ENCODE measurements at regions not wholly inside any gene's neighbourhood (a gene's known extent, or its start where the extent isn't known, plus 50 kb on each side); places are given as distances from the start of the nearest gene placed in this dataset.

DNA sequence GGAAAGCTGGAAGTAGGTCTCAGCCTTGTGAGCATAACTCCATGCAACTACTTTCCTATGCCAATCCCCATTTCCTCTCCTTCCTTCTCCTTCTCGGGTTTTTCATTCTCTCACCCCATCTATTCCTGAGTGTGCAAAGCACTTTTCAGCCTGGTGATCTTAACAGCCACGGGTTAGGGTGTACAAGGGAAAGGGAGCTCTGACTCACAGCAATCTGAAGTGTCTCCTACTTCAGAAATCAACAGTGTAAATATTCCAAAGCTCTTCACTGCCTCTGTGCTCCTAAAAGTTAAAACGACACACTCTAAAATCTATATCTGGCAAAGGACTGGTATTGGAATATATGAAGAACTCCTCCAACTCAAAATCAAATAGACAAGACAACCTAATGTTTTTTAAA lies 268.0 kb upstream of the IRX3 start:
- DNase-seq, result no peak

DNA sequence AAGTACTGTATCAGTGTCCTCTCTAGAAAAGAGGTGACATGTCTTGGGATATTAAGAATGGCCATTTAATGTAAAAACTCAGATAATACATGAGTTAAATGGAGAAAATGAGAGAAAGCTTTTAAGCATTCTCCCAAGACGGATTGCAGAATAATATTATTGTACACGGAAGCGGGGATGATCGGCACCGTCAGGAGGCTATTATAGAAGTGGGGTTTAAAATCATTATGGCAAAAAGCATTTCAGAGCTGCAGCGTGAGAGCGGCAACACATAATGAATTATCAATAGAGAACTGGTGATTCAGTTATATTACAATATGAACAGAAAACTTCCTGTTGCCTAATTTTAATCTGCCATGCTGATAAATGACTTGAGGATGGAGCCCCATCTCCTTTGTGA lies 261.7 kb upstream of the IRX3 start:
- DNase-seq, result no peak

GRCh38 chr16:54547052-54547451 lies 260.5 kb upstream of the IRX3 start:
- no peak for DNase-seq

DNA sequence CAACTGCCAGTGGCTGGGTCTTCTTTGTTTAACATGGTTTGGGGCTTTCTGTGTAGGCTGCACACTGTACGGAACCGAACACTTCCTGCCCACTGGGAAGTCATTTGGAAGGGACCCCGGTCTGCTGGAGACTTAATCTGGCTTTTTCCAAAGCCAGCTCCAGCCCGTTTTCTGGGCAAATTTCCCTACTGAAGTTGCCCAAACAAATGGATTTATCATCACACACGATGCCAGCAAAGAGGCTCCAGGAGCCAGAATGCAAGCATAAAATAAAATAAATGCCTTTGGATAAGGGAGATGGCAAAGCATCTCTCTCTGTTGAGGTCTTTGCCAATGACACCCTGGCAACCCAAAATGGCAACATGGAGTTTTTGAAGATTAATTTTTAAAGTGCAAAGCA lies 259.9 kb upstream of the IRX3 start:
- DNase-seq, result no peak

DNA sequence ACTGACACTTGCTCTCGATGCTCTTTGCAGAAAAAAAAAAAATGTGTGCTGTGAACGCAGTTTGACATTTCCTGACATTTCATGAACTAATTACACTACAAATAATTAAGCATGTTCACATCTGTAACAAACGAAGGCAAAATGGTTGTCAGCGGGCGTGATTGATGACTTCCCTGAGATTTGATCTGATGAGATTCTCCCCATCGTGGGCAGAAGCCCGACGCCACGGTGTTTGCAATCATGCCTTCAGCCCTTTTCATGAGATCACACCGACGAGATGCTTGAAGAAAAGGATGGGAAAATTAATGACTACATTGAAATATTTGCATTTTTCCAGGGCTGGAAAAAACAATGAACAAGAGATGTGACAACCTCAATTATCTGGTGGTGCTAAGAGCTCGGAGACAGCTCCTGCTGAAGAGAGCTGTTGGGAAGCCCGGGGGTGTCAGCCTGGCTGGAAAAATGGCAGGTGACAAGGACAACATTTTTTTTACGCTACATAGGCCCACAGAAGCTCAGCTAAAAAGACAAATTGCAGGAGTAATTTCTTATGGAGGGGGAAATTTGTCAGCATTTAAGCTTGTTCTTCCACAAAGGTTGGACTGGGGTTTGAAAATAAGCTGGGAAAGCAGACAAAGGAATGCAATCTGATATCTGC lies 259.4 kb upstream of the IRX3 start:
- no peak for DNase-seq

GRCh38 chr16:54544553-54545180 lies 258.1 kb upstream of the IRX3 start:
- no peak for DNase-seq

- DNase-seq, result no peak
Measured at GRCh38 chr16:54542805-54543505, 256.4 kb upstream of the IRX3 start.

GRCh38 chr16:54540525-54541180 lies 254.1 kb upstream of the IRX3 start:
- no peak for DNase-seq

DNA sequence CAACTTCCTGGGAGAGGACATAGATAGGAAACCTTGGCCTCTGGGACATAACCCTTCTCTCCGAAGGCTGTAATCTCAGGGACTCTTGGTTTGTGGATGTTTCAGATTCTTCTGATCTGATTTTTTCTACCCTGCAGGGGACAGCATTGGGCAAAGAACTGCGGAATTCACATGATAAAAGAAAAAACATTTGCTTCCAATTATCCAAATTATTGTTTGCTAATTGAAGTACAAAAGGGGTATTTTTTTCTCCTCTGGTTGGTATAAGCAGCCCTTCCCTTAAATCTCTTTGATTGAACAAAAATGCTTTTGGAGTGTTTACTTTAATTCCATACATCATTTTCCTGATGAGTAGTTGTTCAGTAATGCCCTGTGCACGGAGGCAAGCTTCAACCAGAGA lies 251.7 kb upstream of the IRX3 start:
- no peak for DNase-seq

GRCh38 chr16:54533856-54534490 lies 247.4 kb upstream of the IRX3 start:
- DNase-seq, result no peak

GRCh38 chr16:54526916-54527315 lies 240.3 kb upstream of the IRX3 start:
- DNase-seq, result no peak

DNA sequence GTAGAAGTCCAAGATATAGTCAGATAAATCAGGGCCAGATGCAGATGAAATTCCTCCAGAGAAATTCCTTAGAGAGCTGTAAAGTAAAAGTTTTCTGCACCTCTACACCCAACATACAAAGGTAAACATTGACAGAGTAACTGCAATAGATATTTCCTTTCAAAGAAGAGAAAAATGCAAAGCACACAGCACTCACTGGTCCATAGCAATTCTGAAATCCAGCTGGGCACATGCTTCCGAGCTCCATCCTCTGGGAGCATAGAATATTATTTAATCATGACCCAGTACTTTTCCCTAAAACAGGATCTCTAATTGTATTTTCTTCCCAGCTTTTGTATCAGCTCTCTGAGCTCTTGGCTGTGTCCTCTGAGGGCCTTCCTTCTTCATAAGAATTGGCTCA lies 239.5 kb upstream of the IRX3 start:
- DNase-seq, result no peak

GRCh38 chr16:54525104-54525503 lies 238.5 kb upstream of the IRX3 start:
- no peak for DNase-seq

- no peak for DNase-seq
Measured at GRCh38 chr16:54522584-54522983, 236.0 kb upstream of the IRX3 start.

DNA sequence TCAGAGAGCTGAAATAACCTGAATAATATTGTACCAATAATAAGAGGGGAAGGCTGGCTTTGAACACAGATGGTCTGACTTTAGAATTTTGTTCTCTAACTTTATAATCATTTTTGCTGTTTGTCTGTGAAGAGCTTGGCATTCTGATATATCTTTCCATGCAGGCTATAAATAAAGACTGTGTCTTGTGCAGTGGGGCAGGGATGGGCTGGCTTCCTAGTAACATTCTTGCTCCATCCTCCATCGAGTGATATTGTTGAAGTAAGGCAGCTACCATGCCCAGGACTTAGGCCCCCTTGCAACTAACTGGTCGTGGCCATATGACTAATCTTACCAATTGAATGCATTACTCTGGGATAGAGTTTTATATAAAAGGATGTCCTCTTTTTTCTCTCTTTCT lies 234.7 kb upstream of the IRX3 start:
- DNase-seq, result no peak

GRCh38 chr16:54519161-54519695 lies 232.6 kb upstream of the IRX3 start:
- DNase-seq, result no peak

DNA sequence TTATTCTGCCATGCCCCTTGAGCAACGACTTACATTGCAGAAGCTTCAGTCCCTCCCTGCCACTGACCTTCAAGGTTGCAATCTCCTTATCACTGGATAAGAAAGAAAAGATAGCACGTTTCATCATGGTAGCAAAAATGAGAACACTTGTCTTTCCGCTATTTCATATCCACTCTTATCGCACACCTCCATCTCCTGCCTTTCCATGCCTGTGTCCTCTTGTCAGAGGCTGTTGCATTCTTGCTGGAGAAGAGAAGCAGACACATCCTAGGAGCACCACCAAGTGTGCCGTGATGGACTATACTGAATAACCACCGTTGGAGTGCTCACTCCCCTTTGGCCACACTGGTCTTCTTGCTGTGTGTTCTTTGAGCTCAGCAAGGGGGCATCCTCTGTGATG lies 230.6 kb upstream of the IRX3 start:
- DNase-seq, result no peak

- DNase-seq, result no peak
Measured at GRCh38 chr16:54512467-54512995, 225.9 kb upstream of the IRX3 start.

DNA sequence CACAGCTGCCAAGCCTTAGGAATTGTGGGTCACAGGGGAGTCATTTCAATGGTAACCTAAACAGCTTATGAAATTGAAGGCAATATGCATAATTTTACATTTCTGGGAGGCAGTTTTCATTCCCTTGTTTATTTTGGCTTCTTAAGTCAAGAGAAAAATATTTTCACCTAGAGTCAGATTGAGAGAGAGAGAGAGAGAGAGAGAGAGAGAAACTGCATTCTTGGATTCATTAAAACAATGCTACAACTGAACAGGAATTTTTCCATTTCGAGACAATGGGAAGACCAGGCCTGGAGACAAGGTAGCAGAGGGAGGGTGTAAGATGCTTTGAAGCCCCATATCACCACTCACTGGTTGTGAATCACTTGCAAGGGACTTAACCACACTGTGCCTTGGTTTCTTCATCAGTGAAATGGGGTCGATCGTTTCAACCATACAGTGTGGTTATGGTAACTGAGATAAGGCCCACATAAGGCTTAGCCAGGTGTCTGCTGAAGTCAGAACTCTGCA lies 224.7 kb upstream of the IRX3 start:
- DNase-seq, result no peak

- no peak for DNase-seq
Measured at GRCh38 chr16:54510685-54511221, 224.2 kb upstream of the IRX3 start.

- DNase-seq, result no peak
Measured at GRCh38 chr16:54509456-54509855, 222.9 kb upstream of the IRX3 start.

GRCh38 chr16:54508351-54508750 lies 221.8 kb upstream of the IRX3 start:
- no peak for DNase-seq

Data from inflammatory macrophage treated with lipopolysaccharide for 4 hours (primary cell).